ENCODE measurements at regions not wholly inside any gene's neighbourhood (a gene's known extent, or its start where the extent isn't known, plus 50 kb on each side); places are given as distances from the start of the nearest gene placed in this dataset.
"Not testable (repeated sequence)": the region's sequence is repeated elsewhere in the genome, so short reads cannot be mapped to it uniquely, and the experiment has no call there.

DNA sequence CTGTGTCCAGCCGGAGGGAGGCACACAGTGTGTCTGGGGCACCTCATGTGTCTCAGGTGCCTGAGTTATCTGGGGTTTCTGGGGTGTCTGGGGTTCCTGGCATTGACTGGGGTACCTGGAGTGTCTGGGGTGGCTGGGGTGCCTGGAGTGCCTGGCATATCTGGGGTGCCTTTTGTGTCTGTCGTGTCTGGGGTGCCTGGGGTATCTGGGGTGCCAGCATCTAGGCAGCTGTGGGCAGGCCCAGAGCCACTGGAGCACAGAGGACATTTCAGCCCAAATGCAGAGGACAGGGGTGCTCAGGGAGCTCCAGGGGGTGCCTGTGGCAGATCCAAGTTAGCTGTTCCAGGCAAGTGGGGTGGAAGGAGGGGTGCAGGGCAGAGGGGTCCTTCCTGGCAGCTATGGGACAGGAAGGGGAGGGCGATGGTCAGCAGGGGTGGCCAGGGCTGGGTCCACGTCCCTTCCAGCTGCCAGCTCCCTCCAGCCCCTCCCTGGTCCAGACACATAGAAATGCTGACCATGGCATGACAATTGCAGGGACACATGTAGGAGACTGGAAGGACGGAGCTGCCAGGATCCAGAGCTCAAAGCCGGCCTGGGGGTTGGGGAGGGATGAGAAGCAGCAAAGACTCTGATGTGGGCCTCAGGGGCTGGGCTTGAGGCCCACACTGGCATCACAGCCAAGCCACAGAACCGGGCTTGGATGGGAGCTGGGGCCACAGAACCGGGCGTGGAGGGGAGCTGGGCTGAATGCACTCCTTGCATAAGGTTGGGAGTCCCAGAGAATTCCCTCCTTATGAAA, 133.0 kb downstream of the BRD1 start:
- DNase-seq, result no peak

DNA sequence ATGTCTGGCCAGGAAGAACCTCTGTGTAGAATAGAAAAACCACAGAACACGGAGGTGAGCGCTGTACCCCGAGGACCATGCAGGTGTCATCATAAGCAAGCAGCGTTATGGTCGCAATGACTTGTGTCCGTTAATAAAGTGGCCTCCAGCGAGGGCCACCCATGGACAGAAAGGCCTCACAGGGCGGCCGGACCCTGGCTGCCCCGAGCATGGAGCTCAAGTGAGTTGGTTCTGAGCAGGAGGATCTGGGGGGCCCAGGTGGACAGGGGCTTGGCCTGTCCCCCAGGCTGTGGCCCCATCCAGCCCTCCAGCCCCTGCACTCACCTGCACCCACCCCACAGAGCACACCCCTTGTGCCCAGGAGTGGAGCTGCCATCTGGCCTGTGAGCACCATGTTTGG, 133.8 kb downstream of the BRD1 start:
- no peak for DNase-seq

DNA sequence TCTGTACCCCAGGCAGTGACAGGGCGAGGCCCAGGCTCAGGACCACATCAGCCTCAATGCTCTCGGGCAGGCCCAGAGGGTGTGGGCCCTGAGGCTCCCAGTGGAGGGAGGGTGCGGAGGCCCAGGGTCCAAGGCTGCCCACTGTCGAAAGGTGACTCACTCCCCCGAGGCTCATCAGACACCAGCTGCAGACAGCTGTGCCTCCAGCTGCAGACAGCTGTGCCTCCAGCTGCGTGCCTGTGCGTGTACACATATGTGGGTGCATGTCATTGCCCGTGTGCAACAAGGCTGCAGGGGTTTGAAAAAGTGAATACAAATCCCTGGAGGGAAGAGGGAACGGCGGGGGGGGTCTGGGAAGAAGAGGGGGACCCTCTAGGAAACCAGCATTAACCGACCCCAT, 134.3 kb downstream of the BRD1 start:
- no peak for DNase-seq

DNA sequence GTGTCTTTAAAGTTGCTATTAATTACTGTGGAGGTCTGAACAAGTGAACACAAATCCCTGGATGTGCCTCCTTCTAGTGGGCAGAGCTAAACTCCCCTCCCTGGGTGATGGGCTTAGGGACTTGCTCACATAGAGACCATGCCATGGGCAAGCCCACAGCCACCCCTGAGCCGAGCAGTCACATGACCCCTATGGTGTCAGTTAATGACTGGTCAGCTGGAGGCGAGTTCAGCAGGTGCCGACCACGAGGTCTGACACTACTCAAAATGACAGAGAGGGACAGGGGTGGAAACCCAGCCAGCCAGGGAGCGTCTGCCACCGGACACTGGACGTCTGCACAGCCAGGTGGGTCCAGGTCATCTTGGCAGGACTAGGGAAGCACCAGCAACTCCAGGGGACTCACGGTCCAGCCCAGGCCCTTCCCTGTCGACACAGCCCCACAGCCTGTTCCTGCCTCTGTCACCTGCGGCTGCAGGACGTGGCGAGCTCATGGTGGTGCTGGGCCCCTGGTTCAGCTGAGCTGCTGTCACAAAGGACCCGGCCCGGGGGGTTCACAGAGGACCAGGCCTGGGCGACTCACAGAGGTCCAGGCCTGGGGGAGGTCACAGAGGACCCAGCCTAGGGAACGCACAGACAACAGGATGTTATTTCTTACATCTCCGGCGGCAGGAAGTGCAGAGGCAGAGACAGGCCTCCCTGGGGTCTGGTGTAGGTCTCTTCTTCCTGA, 135.0 kb downstream of the BRD1 start:
- no peak for DNase-seq

DNA sequence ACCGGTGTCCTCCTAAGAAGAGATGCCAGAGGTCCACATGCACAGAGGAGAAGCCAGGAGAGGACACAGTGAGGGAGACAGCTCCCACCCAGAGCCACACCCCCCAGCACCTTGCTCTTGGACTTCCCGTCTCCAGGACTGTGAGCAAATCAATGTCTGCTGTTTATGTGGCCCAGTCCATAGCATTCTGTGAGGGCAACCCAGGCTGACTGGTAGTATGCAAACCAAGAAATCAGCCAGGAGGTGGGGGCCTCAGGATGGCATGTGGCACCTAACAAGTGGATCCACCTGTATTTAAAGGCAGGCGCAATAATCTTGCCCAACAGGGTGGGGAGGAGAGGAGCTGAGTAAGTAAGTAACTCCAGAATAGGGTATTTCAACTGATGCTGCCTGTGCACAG, 136.4 kb downstream of the BRD1 start:
- DNase-seq, result no peak

DNA sequence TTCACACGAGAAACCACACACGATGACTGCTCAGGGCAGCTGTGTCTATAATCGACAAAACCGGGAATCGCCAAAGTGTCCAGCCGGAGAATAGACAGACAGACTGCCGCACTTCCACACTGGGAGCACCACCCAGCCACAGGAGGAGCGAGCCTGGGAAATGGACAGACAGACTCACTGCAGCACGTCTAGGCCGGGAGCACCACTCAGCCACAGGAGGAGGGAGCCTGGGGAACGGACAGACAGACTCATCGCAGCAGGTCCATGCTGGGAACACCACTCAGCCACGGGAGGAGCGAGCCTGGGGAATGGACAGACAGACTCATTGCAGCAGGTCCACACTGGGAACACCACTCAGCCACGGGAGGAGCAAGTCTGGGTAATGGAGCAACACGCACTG, 137.2 kb downstream of the BRD1 start:
- no peak for DNase-seq

DNA sequence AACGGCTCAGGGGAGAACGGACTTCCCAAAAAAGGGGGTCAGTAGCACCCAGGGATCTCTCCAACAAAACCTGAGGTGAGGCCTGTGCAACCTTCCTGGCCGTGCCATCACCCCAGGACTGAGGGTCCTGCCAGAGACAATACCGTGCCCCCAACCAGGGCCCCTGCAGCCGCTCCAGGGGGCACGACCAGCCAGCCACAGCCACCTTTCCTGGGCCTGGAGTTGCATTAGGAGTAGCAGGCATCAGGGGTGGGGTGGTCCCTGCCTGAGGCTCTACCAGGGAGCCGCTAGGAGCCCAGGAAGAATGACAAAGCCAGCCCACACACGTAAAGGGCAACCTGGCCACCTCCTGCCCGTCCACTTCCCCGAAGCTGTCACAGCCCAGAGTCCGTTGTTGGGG, 137.8 kb downstream of the BRD1 start:
- no peak for DNase-seq

DNA sequence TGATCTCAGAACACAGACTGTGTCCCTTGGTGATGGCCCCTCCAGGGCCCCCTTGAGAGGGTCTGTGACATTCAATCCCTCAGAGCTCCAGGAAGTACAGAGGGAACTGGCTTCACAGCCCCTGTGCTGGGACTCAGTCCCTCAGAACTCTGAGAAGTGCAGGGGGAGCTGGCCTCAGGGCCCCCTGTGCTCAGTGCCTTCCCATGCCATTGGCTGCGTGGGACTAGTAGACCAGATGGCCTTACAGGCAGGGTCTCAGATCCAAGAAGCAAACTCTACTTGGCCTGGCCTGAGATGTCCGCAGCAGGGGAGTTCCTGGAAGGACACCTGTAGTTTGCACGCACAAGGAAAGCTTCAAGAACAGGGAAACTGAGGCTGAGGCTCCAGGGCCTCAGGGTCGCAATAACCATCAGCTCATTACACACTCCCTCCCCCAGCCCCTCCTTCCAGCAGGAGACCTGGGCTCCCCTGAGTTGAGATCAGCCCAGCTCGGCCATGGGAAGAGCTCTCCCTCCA, 138.4 kb downstream of the BRD1 start:
- DNase-seq, result no peak

DNA sequence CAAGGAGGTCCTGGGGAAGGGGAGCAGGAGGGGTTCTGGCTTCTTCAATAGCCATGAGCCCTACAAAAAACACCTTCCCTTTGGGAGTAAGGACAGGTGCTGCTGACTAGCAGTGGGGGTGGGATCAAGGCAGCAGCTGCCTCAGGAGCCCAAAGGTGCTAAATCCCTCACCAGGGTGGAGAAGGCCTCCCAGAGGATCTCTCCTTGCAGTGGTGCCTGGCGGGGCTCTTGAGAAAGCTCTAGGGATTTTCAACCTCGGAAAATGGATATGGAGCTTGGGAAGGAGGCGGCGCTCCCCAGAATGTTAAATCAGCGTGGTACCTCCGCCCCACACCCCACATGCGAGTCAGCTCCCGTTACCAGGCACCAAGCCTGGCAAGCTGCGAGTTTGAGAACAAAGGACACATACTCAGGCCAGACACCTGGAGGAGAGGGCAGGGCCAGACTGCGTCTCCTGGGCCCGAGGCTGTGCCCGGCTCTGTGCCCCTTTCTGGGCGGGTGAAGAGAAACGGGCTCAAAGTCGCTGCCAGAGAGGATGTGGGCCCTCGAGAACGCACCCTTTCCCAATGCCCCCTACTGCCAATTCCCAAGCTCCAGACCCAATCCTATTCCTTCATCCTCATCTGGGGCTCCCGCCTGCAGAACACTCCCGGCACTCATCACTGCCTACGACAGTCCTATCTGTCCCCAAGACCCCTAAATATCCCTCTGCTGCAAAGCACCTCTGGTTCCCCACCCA, 139.0 kb downstream of the BRD1 start:
- no peak for DNase-seq

DNA sequence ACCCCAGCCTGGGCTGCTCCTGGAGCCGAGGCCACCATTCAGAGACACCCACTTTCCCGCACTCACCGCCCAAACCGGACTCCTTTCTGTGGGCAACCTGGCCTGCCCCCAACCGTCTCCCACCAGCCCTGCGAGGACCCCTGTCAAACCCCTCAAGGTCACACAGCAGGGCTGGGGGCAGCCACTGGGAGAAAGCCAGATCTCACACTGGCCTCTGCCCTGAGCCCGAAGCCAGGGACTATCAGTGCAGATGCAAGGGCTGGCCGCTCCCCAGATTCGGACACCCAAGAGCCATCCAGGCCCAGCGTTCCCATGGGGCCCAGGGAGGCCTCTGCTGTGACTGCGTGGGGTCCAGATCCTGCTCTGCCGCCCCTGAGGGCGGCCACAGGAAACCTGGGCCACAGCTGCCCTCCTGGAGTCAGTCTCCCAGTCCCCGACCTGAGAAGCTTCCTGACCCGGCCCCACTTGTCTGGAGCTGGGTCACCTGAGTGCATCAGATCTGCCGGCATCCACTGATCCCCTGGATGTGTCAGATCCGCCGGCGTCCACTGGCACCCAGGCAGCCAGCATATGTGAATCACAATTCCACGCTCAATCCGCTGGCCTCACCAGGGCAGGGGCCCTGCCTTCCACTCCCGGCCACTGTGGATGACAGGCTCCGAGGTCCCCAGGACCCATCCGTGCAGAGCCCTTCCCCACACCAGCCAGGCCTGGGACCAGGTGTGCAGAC, 139.7 kb downstream of the BRD1 start:
- DNase-seq, result no peak

DNA sequence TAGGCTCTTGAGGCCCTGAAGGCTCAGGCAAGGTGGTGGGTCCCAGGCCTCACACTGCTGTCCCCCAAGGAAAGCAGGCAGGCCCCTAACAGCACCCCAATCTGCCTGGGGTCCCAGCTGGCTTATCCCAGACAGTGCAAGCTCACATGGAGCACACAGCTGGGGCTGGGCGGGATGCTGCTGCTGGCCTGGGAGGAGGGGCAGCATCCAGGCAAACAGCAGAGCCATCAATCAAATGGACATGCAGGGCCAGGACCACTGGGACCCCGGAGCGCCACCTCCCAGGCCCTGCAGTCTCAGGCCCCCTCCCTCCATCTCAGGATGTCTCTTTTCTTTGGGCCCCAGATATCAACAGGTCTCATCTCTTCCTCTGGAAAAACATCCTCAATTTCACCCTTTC, 140.3 kb downstream of the BRD1 start:
- DNase-seq, result no peak

DNA sequence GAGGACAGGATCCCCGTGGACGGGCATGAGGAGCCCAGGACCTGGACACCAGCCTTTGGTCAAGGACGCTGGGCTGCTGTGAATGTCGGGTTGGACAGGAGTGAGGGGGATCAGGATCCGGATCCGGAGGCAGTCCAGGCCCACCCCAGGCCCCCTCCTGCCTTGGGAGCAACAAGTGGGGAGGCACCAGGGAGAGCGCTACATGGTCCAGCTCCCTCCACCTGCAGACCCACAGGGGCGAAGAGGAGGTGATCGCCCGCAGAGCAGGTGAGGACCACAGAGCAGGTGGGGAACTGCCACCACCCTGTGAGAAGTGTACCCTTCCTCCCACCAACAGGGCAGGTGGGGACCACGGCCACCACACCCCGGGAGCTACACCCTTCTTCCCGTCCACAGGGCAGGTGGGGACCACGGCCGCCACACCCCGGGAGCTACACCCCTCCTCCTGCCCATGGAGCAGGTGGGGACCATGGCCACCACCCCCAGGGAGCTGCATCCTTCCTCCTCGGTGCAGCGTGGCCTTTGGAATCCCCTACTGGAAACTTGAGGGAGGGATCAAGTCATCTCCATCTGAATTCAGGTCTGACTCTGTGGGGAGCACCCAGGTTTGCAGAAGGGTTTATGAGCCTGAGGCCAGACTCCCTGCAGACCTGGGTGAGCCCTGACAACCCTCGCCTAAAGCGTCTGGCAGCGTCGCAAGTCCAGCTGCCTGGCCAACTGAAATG, 141.0 kb downstream of the BRD1 start:
- no peak for DNase-seq

DNA sequence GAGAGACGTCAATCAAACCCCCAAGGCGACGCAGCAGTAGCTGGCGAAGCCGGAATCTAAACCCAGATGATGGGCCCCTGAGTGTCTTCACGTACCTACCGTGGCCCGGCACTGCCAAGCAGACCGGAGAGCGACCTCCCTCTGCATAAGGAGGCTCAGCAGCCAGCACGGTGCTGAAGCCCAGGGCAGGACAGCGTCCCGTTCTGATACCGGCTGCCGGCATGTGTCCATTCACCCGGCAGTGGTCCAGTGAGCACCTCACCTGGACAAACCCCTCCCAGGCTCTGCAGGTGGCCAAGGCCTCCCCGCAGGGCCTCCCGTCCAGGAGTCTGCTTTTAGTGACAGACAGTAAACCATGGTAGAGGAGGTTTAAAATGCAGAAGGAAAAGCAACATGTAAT, 142.0 kb downstream of the BRD1 start:
- DNase-seq, result no peak

DNA sequence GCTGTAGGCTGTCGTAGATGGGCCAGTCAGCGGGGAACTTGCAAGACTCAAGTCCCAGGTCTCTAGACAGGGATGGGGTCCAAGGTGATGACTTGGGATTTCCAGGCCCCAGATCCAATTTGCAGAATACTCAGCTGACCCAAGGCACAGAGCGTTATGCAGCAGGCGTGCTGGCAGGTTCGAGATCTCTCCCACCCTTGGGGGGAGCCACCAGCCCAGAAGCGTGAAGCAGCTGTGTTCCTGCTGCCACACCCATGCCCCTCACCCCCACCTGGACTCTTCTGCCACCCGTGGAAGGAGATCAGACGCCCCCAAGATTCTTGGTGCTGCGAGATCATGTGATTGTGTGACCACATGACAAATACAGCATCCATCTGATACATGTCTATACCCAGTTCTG, 142.6 kb downstream of the BRD1 start:
- DNase-seq, result no peak

DNA sequence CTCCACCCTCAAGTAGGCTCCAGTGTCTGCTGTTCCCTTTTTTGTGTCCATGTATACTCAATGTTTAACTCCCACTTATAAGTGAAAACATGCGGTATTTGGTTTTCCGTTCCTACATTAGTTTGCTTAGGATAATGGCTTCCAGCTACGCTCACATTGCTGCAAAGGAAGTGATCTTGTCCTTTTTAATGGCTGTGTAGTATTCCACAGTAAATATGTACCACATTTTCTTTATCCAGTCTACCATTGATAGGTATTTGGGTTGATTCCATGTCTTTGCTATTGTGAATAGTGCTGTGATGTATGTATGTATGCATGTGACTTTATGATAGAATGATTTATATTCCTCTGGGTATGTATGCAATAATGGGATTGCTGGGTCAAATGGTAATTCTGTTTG, 144.6 kb downstream of the BRD1 start:
- DNase-seq, result no peak

DNA sequence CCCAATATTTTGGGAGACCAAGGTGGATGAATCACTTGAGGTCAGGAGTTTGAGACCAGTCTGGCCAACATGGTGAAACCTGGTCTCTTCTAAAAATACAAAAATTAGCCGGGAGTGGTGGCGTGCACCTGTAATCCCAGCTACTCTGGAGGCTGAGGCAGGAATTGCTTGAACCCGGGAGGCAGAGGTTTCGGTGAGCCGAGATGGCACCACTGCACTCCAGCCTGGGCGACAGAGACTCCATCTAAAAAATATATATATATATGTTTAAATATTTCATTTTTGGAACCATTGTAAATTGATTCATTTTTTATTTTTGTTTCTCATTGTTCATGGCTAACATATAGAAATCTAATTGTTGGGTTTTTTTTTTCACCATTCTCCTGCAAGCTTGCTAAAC, 146.9 kb downstream of the BRD1 start:
- not testable (repeated sequence) for DNase-seq

DNA sequence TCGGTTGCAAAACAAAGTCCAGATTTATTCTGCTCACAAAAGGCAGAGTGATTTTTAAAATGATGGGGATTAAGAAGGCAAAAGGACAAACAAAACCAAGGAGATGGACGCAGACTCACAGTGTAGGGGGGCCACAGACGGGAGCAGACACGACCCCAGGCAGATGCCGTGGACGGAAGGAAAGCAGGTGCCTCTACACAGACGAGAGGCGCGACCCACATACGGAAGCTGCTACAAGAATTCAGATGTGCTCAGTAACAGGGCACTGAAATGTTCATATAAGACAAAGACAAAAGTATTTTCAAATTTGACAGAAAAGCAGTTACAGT, 148.9 kb downstream of the BRD1 start:
- DNase-seq, result no peak

DNA sequence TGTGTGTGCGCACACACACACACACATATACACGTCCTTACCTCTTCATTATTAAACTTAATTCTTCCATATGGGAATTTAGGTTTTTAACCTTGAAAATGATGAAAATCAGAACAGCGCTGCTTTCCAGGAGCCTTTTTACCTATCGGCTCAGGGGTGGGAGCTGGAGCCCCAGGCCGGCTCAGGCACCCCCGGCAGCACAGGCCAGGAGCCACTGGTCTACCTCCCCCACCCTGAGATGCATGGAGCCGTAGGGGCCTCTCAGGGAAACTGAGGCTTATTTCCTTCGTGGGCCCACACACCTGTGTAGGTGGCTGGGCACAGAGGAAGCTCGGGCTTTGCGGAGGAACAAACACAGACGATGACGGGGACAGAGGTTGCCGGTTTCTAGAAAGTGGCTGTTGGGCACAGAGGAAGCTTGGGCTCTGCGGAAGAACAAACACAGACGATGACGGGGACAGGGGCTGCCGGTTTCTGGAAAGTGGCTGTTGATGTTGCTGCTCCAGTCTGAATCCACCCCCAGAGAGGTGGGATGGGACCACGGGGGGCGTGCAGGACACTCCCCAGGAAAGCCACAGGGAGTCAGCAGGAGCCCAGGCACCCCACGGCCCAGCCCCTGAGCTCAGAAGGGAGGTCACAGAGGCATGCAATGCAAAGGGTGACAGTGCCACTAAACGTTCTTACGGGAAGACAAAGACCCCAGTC, 149.4 kb downstream of the BRD1 start:
- no peak for DNase-seq

DNA sequence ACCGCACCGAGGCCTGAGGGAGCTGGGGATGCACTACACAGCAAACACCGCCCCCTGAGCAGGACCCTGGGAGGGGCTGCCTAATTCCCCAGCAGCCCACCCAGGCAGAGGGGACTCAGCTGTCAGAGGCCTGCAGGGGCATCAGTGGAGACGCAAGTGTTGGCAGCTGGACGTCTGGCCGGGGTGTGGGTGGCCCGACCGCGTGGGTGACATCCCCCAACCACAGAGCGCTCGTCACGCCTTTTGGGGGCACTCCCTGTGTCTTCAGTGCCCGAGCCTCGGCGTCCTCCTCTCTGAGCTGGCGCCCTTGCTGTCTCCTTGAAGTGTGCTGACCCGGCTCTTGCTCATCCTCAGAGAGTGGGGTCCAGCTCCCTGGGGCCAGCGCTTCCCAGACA, 150.2 kb downstream of the BRD1 start:
- DNase-seq, result no peak

DNA sequence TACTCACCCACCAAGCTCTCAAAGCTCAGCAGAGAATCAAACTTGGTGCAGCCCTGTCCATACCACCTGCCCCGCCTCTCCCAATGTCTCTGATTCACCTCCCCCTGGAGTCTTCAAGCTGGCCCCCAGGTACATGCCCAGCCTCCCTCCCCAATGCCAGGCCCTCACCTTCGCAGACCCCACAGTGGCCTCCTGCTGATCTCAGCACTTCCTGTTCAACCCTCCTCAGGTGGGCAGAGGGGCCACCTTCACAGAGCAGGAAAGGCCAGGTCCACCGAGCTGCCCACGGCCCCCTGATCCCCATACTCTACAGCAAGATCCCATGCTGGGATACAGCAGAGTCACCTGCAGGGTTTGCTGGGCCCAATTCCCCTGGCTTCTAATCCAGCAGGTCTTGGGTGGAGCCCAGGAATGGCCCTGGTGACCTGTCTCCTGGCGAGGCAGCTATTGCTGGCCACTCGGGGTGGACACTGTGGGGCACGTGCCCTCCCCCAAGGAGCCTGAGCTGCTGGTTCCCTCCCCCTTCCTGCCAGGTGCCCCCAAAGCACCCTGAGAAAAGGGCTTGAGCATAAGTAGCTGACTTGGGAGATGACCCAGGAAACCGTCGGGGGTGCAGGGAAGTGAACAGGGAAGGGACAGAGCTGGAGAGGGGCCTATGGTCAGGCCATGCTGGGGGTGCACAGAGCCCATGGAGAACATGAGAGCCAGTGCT, 150.7 kb downstream of the BRD1 start:
- DNase-seq, result no peak

DNA sequence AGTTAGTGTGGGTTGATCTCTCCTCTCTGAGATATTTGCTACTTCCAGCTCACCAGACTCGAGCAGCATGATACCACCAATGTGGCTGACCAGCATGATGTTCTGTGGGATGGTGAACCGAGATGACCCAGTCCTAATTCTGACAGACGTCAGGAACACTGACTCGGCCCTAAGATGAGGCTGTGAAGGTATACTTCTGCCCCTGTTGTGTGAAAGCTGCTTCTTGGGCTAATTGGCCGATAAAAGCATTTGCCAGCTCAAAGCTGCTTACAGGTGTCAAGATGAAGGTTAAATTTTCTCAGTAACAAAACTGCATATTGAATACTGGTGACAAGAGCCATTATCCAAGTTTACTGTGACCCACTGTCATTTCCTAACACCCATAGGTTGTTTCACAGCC, 151.4 kb downstream of the BRD1 start:
- DNase-seq, result no peak

Measured in CD4-positive, alpha-beta T cell treated with Interleukin-1 beta for 1 hour (primary cell).